Hepatocyte (in vitro differentiated cells): ENCODE measurements at regions not wholly inside any gene's neighbourhood (a gene's known extent, or its start where the extent isn't known, plus 50 kb on each side); places are given as distances from the start of the nearest gene placed in this dataset.

ENCODE experiments used
- DNase-seq: peaks from one replicate; pipeline ENCODE4 v3.0.0-alpha.2; 2016; ENCODE audit warnings: low spot score
- H2AFZ ChIP-seq: fragments of 200-600 bp; sonication (generic); 2 replicates; pipeline ENCODE4 v1.6.0; 2016; ENCODE audit warnings: antibody characterized with exemption, mild to moderate bottlenecking
- H3K27ac ChIP-seq: fragments of 200-600 bp; sonication (generic); 2 replicates; pipeline ENCODE4 v1.5.1; 2016; ENCODE audit warnings: mild to moderate bottlenecking
- H3K27me3 ChIP-seq: fragments of 200-600 bp; sonication (generic); 2 replicates; pipeline ENCODE4 v1.6.1; 2016
- H3K36me3 ChIP-seq: fragments of 200-600 bp; sonication (generic); replicated peaks from 2 replicates; pipeline ENCODE4 v1.5.1; 2016; ENCODE audit warnings: low read depth; ENCODE audit not compliant: insufficient read depth
- H3K4me1 ChIP-seq: fragments of 200-600 bp; sonication (generic); 2 replicates; pipeline ENCODE4 v1.5.1; 2016; ENCODE audit warnings: mild to moderate bottlenecking, moderate library complexity; ENCODE audit not compliant: insufficient read depth
- H3K4me2 ChIP-seq: fragments of 200-600 bp; sonication (generic); 2 replicates; pipeline ENCODE4 v1.6.0; 2016
- H3K4me3 ChIP-seq: fragments of 200-600 bp; sonication (generic); 2 replicates; pipeline ENCODE4 v1.5.1; 2016; ENCODE audit warnings: mild to moderate bottlenecking
- H3K79me2 ChIP-seq: fragments of 200-600 bp; sonication (generic); 2 replicates; pipeline ENCODE4 v1.6.0; 2017; ENCODE audit warnings: mild to moderate bottlenecking
- H3K9me2 ChIP-seq: fragments of 200-600 bp; sonication (generic); replicated peaks from 2 replicates; pipeline ENCODE4 v1.6.0; 2017; ENCODE audit warnings: mild to moderate bottlenecking; ENCODE audit not compliant: insufficient read depth
- H3K9me3 ChIP-seq: fragments of 200-600 bp; sonication (generic); 2 replicates; pipeline ENCODE4 v1.5.1; 2016; ENCODE audit warnings: low read depth, mild to moderate bottlenecking
- H4K20me1 ChIP-seq: fragments of 200-600 bp; sonication (generic); 2 replicates; pipeline ENCODE4 v1.6.0; 2016; ENCODE audit warnings: mild to moderate bottlenecking; ENCODE audit not compliant: insufficient read depth, poor library complexity, severe bottlenecking
- EZH2 ChIP-seq: fragments of 200-600 bp; sonication (generic); IDR thresholded peaks from 2 replicates; pipeline ENCODE4 v1.6.1; 2016; ENCODE audit warnings: antibody characterized with exemption, mild to moderate bottlenecking, borderline replicate concordance
- EZH2phosphoT487 ChIP-seq: fragments of 200-600 bp; sonication (generic); IDR thresholded peaks from one replicate; pipeline ENCODE4 v1.6.1; 2018; ENCODE audit warnings: antibody characterized with exemption, mild to moderate bottlenecking, low read depth, moderate library complexity; ENCODE audit not compliant: unreplicated experiment, severe bottlenecking
- WGBS: methylation state at CpG from one replicate; pipeline ENCODE4 v1.1.6; 2016; ENCODE audit warnings: low lambda C conversion rate; ENCODE audit errors: missing lambda C conversion rate; 5-methylcytosine and 5-hydroxymethylcytosine counted together
- TF ChIP-seq, protein P1 (sequence below): fragments of 200-600 bp; sonication (generic); IDR thresholded peaks from 2 replicates; pipeline ENCODE4 v1.5.1; 2016; ENCODE audit warnings: antibody characterized with exemption, mild to moderate bottlenecking; ENCODE audit not compliant: poor library complexity

- WGBS = 79% methylated on average over 7 of the region's 7 CpGs
- no peak overlapping the region for H3K27ac ChIP-seq
- H2AFZ ChIP-seq = no peak overlapping the region
Observed at GRCh38 chr6:150312844-150313584, 55.8 kb upstream of the IYD start.

DNA sequence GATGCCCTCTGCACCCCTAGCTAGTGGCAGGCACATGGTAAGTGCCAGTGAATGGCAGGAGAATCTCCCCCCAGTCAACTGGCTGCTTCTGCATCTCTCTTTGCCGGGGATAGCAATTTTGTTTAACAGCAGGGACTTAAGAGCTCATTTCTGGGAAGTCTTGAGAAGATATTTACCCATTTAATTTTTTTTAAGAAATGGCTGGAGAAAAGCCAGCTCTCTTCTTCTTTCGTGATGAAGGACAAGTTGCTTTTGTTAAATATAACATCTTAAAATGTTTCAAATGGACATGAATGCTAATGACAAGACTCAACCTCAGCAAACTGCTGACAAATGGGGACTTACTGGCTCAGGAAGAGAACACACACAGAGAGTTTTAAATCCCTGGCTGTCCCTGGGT, 55.0 kb upstream of the IYD start:
- Histone ChIP-seq H3K4me1 (no peaks in the 10 kb centered on the region), H3K9me2 (no peaks in the 10 kb centered on the region), H3K4me3 (no peak overlapping the region), H3K36me3 (no peaks in the 10 kb centered on the region), H3K9me3 (no peaks in the 10 kb centered on the region), H3K4me2 (no peak overlapping the region), H3K27ac (no peak overlapping the region), H2AFZ (no peak overlapping the region), H3K79me2 (no peaks in the 10 kb centered on the region), H3K27me3 (no peaks in the 10 kb centered on the region), H4K20me1 (no peaks in the 10 kb centered on the region)
- 48% methylated on average over 2 of the region's 2 CpGs for WGBS
- no peak for DNase-seq
- TF ChIP-seq, protein P1, sequence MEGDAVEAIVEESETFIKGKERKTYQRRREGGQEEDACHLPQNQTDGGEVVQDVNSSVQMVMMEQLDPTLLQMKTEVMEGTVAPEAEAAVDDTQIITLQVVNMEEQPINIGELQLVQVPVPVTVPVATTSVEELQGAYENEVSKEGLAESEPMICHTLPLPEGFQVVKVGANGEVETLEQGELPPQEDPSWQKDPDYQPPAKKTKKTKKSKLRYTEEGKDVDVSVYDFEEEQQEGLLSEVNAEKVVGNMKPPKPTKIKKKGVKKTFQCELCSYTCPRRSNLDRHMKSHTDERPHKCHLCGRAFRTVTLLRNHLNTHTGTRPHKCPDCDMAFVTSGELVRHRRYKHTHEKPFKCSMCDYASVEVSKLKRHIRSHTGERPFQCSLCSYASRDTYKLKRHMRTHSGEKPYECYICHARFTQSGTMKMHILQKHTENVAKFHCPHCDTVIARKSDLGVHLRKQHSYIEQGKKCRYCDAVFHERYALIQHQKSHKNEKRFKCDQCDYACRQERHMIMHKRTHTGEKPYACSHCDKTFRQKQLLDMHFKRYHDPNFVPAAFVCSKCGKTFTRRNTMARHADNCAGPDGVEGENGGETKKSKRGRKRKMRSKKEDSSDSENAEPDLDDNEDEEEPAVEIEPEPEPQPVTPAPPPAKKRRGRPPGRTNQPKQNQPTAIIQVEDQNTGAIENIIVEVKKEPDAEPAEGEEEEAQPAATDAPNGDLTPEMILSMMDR = no peak
- TF ChIP-seq EZH2phosphoT487 = no peak
- TF ChIP-seq EZH2 = no peak

More at GRCh38 chr6:150312844-150313584, 55.8 kb upstream of the IYD start:
- no peaks in the 10 kb centered on the region for H3K9me3 ChIP-seq
- H3K4me2 ChIP-seq = no peak overlapping the region
- no peaks in the 10 kb centered on the region for H4K20me1 ChIP-seq
- TF ChIP-seq EZH2 = no peak
- no peak for TF ChIP-seq EZH2phosphoT487
- TF ChIP-seq, protein P1 = no peak
- H3K9me2 ChIP-seq = no peaks in the 10 kb centered on the region
- H3K79me2 ChIP-seq = no peaks in the 10 kb centered on the region
- DNase-seq = no peak
- H3K4me3 ChIP-seq = no peak overlapping the region
- H3K4me1 ChIP-seq = no peaks in the 10 kb centered on the region
- H3K27me3 ChIP-seq = no peaks in the 10 kb centered on the region
- no peaks in the 10 kb centered on the region for H3K36me3 ChIP-seq

GRCh38 chr6:150314230-150315188, 54.3 kb upstream of the IYD start:
- Histone ChIP-seq H3K79me2 (no peaks in the 10 kb centered on the region), H3K4me1 (no peaks in the 10 kb centered on the region), H2AFZ (no peak overlapping the region), H4K20me1 (no peaks in the 10 kb centered on the region), H3K4me2 (no peak overlapping the region), H3K9me3 (no peaks in the 10 kb centered on the region), H3K36me3 (no peaks in the 10 kb centered on the region), H3K4me3 (no peak overlapping the region), H3K9me2 (no peaks in the 10 kb centered on the region), H3K27ac (no peak overlapping the region), H3K27me3 (no peaks in the 10 kb centered on the region)
- no peak for DNase-seq
- 75% methylated on average over 5 of the region's 5 CpGs for WGBS
- TF ChIP-seq EZH2 (no peak), EZH2phosphoT487 (no peak)
- TF ChIP-seq, protein P1 = no peak
